Tibial nerve (tissue), 4 donors: ENCODE measurements at regions not wholly inside any gene's neighbourhood (a gene's known extent, or its start where the extent isn't known, plus 50 kb on each side); places are given as distances from the start of the nearest gene placed in this dataset.

Experiments used
- DNase-seq, 2 donors: peaks; one replicate each; pipeline ENCODE4 v3.0.0-alpha.2; 2019; ENCODE audit warnings: low spot score in 2 of 2
- H3K27ac ChIP-seq, 4 donors: fragments of 200-600 bp; sonication (generic) in 3 of 4; one replicate each; pipeline ENCODE4 v1.5.1; 2017 to 2019; ENCODE audit warnings: mild to moderate bottlenecking in 1 of 4
- H3K27me3 ChIP-seq, 2 donors: fragments of 200-600 bp; sonication (generic) in 1 of 2; one replicate each; pipeline versions ENCODE4 v1.5.1 to v1.6.0; 2017 to 2019
- H3K36me3 ChIP-seq, 3 donors: fragments of 200-600 bp; sonication (generic); one replicate each; pipeline ENCODE4 v1.5.1; 2018 to 2019
- H3K4me1 ChIP-seq, 4 donors: fragments of 200-600 bp; sonication (generic) in 3 of 4; one replicate each; pipeline ENCODE4 v1.5.1; 2017 to 2019
- H3K4me3 ChIP-seq, 4 donors: fragments of 200-600 bp; sonication (generic) in 3 of 4; one replicate each; pipeline ENCODE4 v1.5.1; 2017 to 2019; ENCODE audit warnings: mild to moderate bottlenecking in 1 of 4, moderate library complexity in 1 of 4
- H3K9me3 ChIP-seq, 4 donors: fragments of 200-600 bp; sonication (generic) in 3 of 4; one replicate each; pipeline ENCODE4 v1.5.1; 2017 to 2019
- EP300 ChIP-seq, 2 donors: sonication (generic); formaldehyde crosslinking; IDR thresholded peaks; one replicate each; pipeline ENCODE4 v1.6.1; 2017; ENCODE audit warnings: antibody characterized with exemption in 2 of 2, mild to moderate bottlenecking in 1 of 2
- POLR2A ChIP-seq, 2 donors: fragments of 450-650 bp; IDR thresholded peaks; one replicate each; pipeline ENCODE4 v1.6.1; 2017; ENCODE audit warnings: antibody characterized with exemption in 2 of 2, mild to moderate bottlenecking in 2 of 2, moderate library complexity in 2 of 2
- WGBS, 2 donors: methylation state at CpG; one replicate each; pipeline ENCODE4 v1.1.5; 2018; 5-methylcytosine and 5-hydroxymethylcytosine counted together
- TF ChIP-seq, protein P1 (sequence below), 5 experiments: fragments of 200-600 bp in 3 of 5; fragments of 450-650 bp in 2 of 5; sonication (generic) in 3 of 5; IDR thresholded peaks; one replicate each; pipeline ENCODE4 v1.5.1; 2016 to 2019; ENCODE audit warnings: antibody characterized with exemption in 5 of 5, mild to moderate bottlenecking in 3 of 5, moderate library complexity in 2 of 5

DNA sequence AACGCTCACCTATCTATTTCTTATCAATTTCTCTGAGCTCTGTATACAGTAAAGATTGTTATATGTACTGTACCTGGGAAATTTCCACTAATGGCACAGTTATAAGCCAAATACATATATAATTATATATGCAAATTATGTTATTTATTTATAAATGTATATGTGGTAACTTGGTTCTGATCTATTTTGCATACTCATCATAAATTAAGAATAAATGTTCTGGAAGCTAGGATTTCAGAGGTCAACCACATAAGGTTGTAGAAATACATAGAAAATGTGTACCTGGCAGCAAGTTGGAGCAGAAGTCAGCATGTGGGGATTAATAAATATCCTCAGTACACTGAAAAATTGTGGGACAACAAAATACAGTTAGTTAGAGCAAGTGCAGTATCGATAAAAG, 353.7 kb upstream of the ZNF521 start:
- no peaks in the 10 kb centered on the region for H3K9me3 ChIP-seq
- no peak for TF ChIP-seq POLR2A (IDR thresholded peaks at IDR 0.05)
- no peak for TF ChIP-seq EP300 (IDR thresholded peaks at IDR 0.05)
- no peaks in the 10 kb centered on the region for H3K4me1 ChIP-seq
- 90 to 95% methylated on average over 2 of the region's 2 CpGs for WGBS, 2 donors
- no peaks in the 10 kb centered on the region for H3K36me3 ChIP-seq
- no peak overlapping the region for H3K27ac ChIP-seq
- H3K4me3 ChIP-seq: no peak overlapping the region
- DNase-seq: no peak
- no peaks in the 10 kb centered on the region for H3K27me3 ChIP-seq

- Histone ChIP-seq H3K4me1 (no peaks in the 10 kb centered on the region), H3K27me3 (no peaks in the 10 kb centered on the region), H3K9me3 (no peaks in the 10 kb centered on the region), H3K27ac (no peak overlapping the region), H3K4me3 (no peak overlapping the region), H3K36me3 (no peaks in the 10 kb centered on the region)
- DNase-seq: no peak
- WGBS, 2 donors: 60 to 62% methylated on average over 10 of the region's 10 CpGs
- TF ChIP-seq POLR2A (IDR thresholded peaks at IDR 0.05) (no peak), EP300 (IDR thresholded peaks at IDR 0.05) (no peak)
- TF ChIP-seq, protein P1, sequence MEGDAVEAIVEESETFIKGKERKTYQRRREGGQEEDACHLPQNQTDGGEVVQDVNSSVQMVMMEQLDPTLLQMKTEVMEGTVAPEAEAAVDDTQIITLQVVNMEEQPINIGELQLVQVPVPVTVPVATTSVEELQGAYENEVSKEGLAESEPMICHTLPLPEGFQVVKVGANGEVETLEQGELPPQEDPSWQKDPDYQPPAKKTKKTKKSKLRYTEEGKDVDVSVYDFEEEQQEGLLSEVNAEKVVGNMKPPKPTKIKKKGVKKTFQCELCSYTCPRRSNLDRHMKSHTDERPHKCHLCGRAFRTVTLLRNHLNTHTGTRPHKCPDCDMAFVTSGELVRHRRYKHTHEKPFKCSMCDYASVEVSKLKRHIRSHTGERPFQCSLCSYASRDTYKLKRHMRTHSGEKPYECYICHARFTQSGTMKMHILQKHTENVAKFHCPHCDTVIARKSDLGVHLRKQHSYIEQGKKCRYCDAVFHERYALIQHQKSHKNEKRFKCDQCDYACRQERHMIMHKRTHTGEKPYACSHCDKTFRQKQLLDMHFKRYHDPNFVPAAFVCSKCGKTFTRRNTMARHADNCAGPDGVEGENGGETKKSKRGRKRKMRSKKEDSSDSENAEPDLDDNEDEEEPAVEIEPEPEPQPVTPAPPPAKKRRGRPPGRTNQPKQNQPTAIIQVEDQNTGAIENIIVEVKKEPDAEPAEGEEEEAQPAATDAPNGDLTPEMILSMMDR (IDR thresholded peaks at IDR 0.05): no peak
Measured at GRCh38 chr18:25704494-25704893, 352.5 kb upstream of the ZNF521 start.

- H3K36me3 ChIP-seq: no peaks in the 10 kb centered on the region
- DNase-seq: no peak
- no peaks in the 10 kb centered on the region for H3K4me1 ChIP-seq
- WGBS, 2 donors: 49 to 51% methylated on average over 6 of the region's 6 CpGs
- H3K4me3 ChIP-seq: no peak overlapping the region
- H3K27me3 ChIP-seq: no peaks in the 10 kb centered on the region
- H3K9me3 ChIP-seq: no peaks in the 10 kb centered on the region
- H3K27ac ChIP-seq: no peak overlapping the region
- TF ChIP-seq POLR2A (IDR thresholded peaks at IDR 0.05): no peak
- TF ChIP-seq, protein P1 (IDR thresholded peaks at IDR 0.05): no peak
- TF ChIP-seq EP300 (IDR thresholded peaks at IDR 0.05): no peak
Measured at GRCh38 chr18:25704071-25704470, 352.1 kb upstream of the ZNF521 start.

DNA sequence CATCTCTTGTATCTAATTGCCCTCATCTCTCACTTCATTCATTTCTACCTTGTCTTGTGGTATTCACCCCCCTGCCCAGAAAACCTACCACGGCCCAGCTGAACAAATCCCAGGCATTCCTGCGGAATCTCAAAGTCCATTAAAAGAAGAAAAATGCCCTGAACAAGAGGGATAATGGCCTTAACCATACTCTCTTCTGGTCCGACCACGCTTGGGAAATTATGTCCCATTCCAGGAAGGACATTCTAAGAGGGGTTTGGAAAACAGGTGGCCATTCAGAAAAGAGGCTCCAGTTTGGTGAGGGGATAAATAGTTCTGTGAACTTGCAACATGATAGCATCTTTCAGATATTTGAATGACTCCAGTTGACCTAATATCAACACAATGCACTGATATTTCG, 349.9 kb upstream of the ZNF521 start:
- no peaks in the 10 kb centered on the region for H3K36me3 ChIP-seq
- H3K4me1 ChIP-seq: no peaks in the 10 kb centered on the region
- H3K27ac ChIP-seq: no peak overlapping the region
- WGBS, 2 donors: 92 to 94% methylated on average over 5 of the region's 5 CpGs
- no peak for DNase-seq
- no peaks in the 10 kb centered on the region for H3K27me3 ChIP-seq
- TF ChIP-seq, protein P1 (IDR thresholded peaks at IDR 0.05): no peak
- TF ChIP-seq POLR2A (IDR thresholded peaks at IDR 0.05) (no peak), EP300 (IDR thresholded peaks at IDR 0.05) (no peak)
- no peak overlapping the region for H3K4me3 ChIP-seq
- no peaks in the 10 kb centered on the region for H3K9me3 ChIP-seq

- no peaks in the 10 kb centered on the region for H3K36me3 ChIP-seq
- H3K4me3 ChIP-seq: no peak overlapping the region
- TF ChIP-seq POLR2A (IDR thresholded peaks at IDR 0.05) (no peak), EP300 (IDR thresholded peaks at IDR 0.05) (no peak)
- TF ChIP-seq, protein P1 (IDR thresholded peaks at IDR 0.05): no peak
- no peaks in the 10 kb centered on the region for H3K9me3 ChIP-seq
- H3K27ac ChIP-seq: no peak overlapping the region
- H3K27me3 ChIP-seq: no peaks in the 10 kb centered on the region
- no peaks in the 10 kb centered on the region for H3K4me1 ChIP-seq
- no peak for DNase-seq
- 61 to 63% methylated on average over 3 of the region's 3 CpGs for WGBS, 2 donors
Measured at GRCh38 chr18:25686960-25687500, 335.1 kb upstream of the ZNF521 start.

DNA sequence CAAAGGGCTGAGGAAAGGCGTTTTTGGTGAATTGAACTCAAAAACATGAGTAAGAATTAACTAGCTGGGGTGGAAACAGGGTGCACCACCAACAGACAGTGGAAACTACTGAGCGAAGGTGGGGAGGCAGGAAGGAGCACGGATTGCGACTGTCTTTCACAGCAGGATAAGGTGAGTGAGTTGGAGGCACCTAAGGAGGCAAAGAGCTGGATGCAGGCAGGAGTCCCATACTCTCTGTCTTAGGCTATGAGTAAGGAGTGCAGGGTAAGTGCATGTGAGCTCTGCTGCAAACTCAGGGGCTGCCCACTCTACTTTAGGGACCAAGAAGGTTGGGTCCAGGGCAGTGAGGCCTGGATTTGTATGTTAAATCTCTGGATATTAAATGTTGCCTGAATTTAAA, 333.1 kb upstream of the ZNF521 start:
- no peak for TF ChIP-seq POLR2A (IDR thresholded peaks at IDR 0.05)
- TF ChIP-seq EP300 (IDR thresholded peaks at IDR 0.05): no peak
- TF ChIP-seq, protein P1 (IDR thresholded peaks at IDR 0.05): no peak
- Histone ChIP-seq H3K27ac (no peak overlapping the region), H3K4me3 (no peak overlapping the region), H3K27me3 (no peaks in the 10 kb centered on the region), H3K9me3 (no peaks in the 10 kb centered on the region), H3K36me3 (no peaks in the 10 kb centered on the region), H3K4me1 (no peaks in the 10 kb centered on the region)
- WGBS, 2 donors: 87 to 91% methylated on average over 4 of the region's 4 CpGs
- DNase-seq: no peak
